ENCODE measurements at regions not wholly inside any gene's neighbourhood (a gene's known extent, or its start where the extent isn't known, plus 50 kb on each side); places are given as distances from the start of the nearest gene placed in this dataset.

- Mint-ChIP-seq H3K27ac (no peak overlapping the region), H3K4me1 (peaks cover 2% of the 10 kb centered on the region), H3K27me3 (ENCODE audit: insufficient read depth, low read depth) (no peaks in the 10 kb centered on the region), H3K4me3 (no peak overlapping the region), H3K9me3 (no peaks in the 10 kb centered on the region), H3K36me3 (no peaks in the 10 kb centered on the region)
- Histone ChIP-seq H3K27me3 (peaks cover 3% of the 10 kb centered on the region), H3K79me2 (ENCODE audit: low read depth) (no peaks in the 10 kb centered on the region), H3K36me3 (no peaks in the 10 kb centered on the region), H3K4me1 (no peaks in the 10 kb centered on the region), H3K9ac (no peak overlapping the region), H3K4me2 (no peak overlapping the region), H3K9me3 (ENCODE audit: low read depth) (no peaks in the 10 kb centered on the region), H3K4me3 (no peak overlapping the region), H3F3A (ENCODE audit: low read depth) (no peaks in the 10 kb centered on the region), H3K27ac (no peak overlapping the region), H4K20me1 (ENCODE audit: low read depth) (no peaks in the 10 kb centered on the region), H2AFZ (replicated peaks) (no peak overlapping the region)
- no peak for TF ChIP-seq CTCF (IDR thresholded peaks at IDR 0.05)
- TF ChIP-seq EZH2 (IDR thresholded peaks at IDR 0.05) = no peak
- TF ChIP-seq EZH2phosphoT487 (IDR thresholded peaks at IDR 0.05) = no peak
- no peak for DNase-seq (ENCODE audit: low spot score)
These were observed 181.1 kb downstream of the HERPUD2 start for GRCh38 chr7:35513828-35514227.

GRCh38 chr7:35513195-35513594 is 181.7 kb downstream of the HERPUD2 start:
- Histone ChIP-seq H4K20me1 (ENCODE audit: low read depth) (no peaks in the 10 kb centered on the region), H3K27me3 (no peaks in the 10 kb centered on the region), H3F3A (ENCODE audit: low read depth) (no peaks in the 10 kb centered on the region), H3K4me2 (no peak overlapping the region), H3K9ac (no peak overlapping the region), H3K4me1 (no peaks in the 10 kb centered on the region), H3K4me3 (no peak overlapping the region), H3K79me2 (ENCODE audit: low read depth) (no peaks in the 10 kb centered on the region), H3K27ac (no peak overlapping the region), H2AFZ (replicated peaks) (no peak overlapping the region), H3K9me3 (ENCODE audit: low read depth) (no peaks in the 10 kb centered on the region), H3K36me3 (no peaks in the 10 kb centered on the region)
- H3K4me3 Mint-ChIP-seq = no peak overlapping the region
- no peaks in the 10 kb centered on the region for H3K9me3 Mint-ChIP-seq
- H3K27ac Mint-ChIP-seq = no peak overlapping the region
- peaks cover 3% of the 10 kb centered on the region for H3K4me1 Mint-ChIP-seq
- no peak for TF ChIP-seq EZH2phosphoT487 (IDR thresholded peaks at IDR 0.05)
- no peak for TF ChIP-seq EZH2 (IDR thresholded peaks at IDR 0.05)
- TF ChIP-seq CTCF (IDR thresholded peaks at IDR 0.05) = no peak
- no peak for DNase-seq (ENCODE audit: low spot score)
- H3K27me3 Mint-ChIP-seq (ENCODE audit: insufficient read depth, low read depth) = no peaks in the 10 kb centered on the region
- H3K36me3 Mint-ChIP-seq = no peaks in the 10 kb centered on the region

GRCh38 chr7:35512716-35513115 is 182.2 kb downstream of the HERPUD2 start:
- no peaks in the 10 kb centered on the region for H3K9me3 Mint-ChIP-seq
- no peak for DNase-seq (ENCODE audit: low spot score)
- H3K4me1 Mint-ChIP-seq = peaks cover 3% of the 10 kb centered on the region
- TF ChIP-seq CTCF (IDR thresholded peaks at IDR 0.05) (no peak), EZH2 (IDR thresholded peaks at IDR 0.05) (no peak), EZH2phosphoT487 (IDR thresholded peaks at IDR 0.05) (no peak)
- no peak overlapping the region for H3K27ac Mint-ChIP-seq
- no peak overlapping the region for H3K4me3 ChIP-seq
- no peak overlapping the region for H3K4me2 ChIP-seq
- no peaks in the 10 kb centered on the region for H4K20me1 ChIP-seq (ENCODE audit: low read depth)
- H3F3A ChIP-seq (ENCODE audit: low read depth) = no peaks in the 10 kb centered on the region
- H3K4me3 Mint-ChIP-seq = no peak overlapping the region
- H3K27me3 ChIP-seq = no peaks in the 10 kb centered on the region
- no peak overlapping the region for H3K27ac ChIP-seq
- no peaks in the 10 kb centered on the region for H3K36me3 ChIP-seq
- H3K36me3 Mint-ChIP-seq = no peaks in the 10 kb centered on the region
- no peaks in the 10 kb centered on the region for H3K9me3 ChIP-seq (ENCODE audit: low read depth)
- H3K4me1 ChIP-seq = no peaks in the 10 kb centered on the region
- H2AFZ ChIP-seq (replicated peaks) = no peak overlapping the region
- no peak overlapping the region for H3K9ac ChIP-seq
- H3K79me2 ChIP-seq (ENCODE audit: low read depth) = no peaks in the 10 kb centered on the region
- no peaks in the 10 kb centered on the region for H3K27me3 Mint-ChIP-seq (ENCODE audit: insufficient read depth, low read depth)

All from neural progenitor cell (in vitro differentiated cells).